ENCODE measurements at regions not wholly inside any gene's neighbourhood (a gene's known extent, or its start where the extent isn't known, plus 50 kb on each side); places are given as distances from the start of the nearest gene placed in this dataset.
"Not testable (repeated sequence)": the region's sequence is repeated elsewhere in the genome, so short reads cannot be mapped to it uniquely, and the experiment has no call there.

GRCh38 chr10:59047180-59047579 lies 129.3 kb upstream of the PHYHIPL start:
- no peaks in the 10 kb centered on the region for H3K9me3 ChIP-seq
- DNase-seq (ENCODE audit: low spot score) (no peak), ATAC-seq (ENCODE audit: insufficient number of reproducible peaks, low FRiP score, low read depth) (no peak)
- no peak for TF ChIP-seq CTCF (IDR thresholded peaks at IDR 0.05)
- peaks cover 0 to 17% of the 10 kb centered on the region in 2 donors for H3K4me1 ChIP-seq (ENCODE audit: control insufficient read depth in 1 of 2, low read depth in 2 of 2)
- H3K27me3 ChIP-seq (replicated peaks; ENCODE audit: insufficient read depth) = no peaks in the 10 kb centered on the region
- H3K36me3 ChIP-seq = no peaks in the 10 kb centered on the region
- no peak overlapping the region for H3K27ac ChIP-seq
- H3K4me3 ChIP-seq = no peak overlapping the region

GRCh38 chr10:59047957-59048618 lies 128.4 kb upstream of the PHYHIPL start:
- no peak for TF ChIP-seq CTCF (IDR thresholded peaks at IDR 0.05)
- peaks cover 0 to 17% of the 10 kb centered on the region in 2 donors for H3K4me1 ChIP-seq (ENCODE audit: control insufficient read depth in 1 of 2, low read depth in 2 of 2)
- no peaks in the 10 kb centered on the region for H3K27me3 ChIP-seq (replicated peaks; ENCODE audit: insufficient read depth)
- H3K9me3 ChIP-seq = no peaks in the 10 kb centered on the region
- H3K27ac ChIP-seq = no peak overlapping the region
- no peak overlapping the region for H3K4me3 ChIP-seq
- DNase-seq (ENCODE audit: low spot score) (no peak), ATAC-seq (ENCODE audit: insufficient number of reproducible peaks, low FRiP score, low read depth) (no peak)
- no peaks in the 10 kb centered on the region for H3K36me3 ChIP-seq

GRCh38 chr10:59053502-59053901 lies 122.9 kb upstream of the PHYHIPL start:
- DNase-seq (ENCODE audit: low spot score); H3K4me3 ChIP-seq: not testable (repeated sequence)

GRCh38 chr10:59055045-59055444 lies 121.4 kb upstream of the PHYHIPL start:
- DNase-seq (ENCODE audit: low spot score) (no peak), ATAC-seq (ENCODE audit: insufficient number of reproducible peaks, low FRiP score, low read depth) (no peak)
- H3K4me1 ChIP-seq (ENCODE audit: control insufficient read depth in 1 of 2, low read depth in 2 of 2) = peaks cover 0 to 6% of the 10 kb centered on the region in 2 donors
- H3K27me3 ChIP-seq (replicated peaks; ENCODE audit: insufficient read depth) = no peaks in the 10 kb centered on the region
- no peaks in the 10 kb centered on the region for H3K9me3 ChIP-seq
- no peak overlapping the region for H3K27ac ChIP-seq
- TF ChIP-seq CTCF (IDR thresholded peaks at IDR 0.05) = no peak
- H3K36me3 ChIP-seq = no peaks in the 10 kb centered on the region
- no peak overlapping the region for H3K4me3 ChIP-seq

More at GRCh38 chr10:59053502-59053901, 122.9 kb upstream of the PHYHIPL start:
- not testable (repeated sequence) for H3K27me3 ChIP-seq (replicated peaks; ENCODE audit: insufficient read depth); H3K36me3 ChIP-seq; H3K9me3 ChIP-seq; H3K4me1 ChIP-seq (ENCODE audit: control insufficient read depth in 1 of 2, low read depth in 2 of 2); H3K27ac ChIP-seq; ATAC-seq (ENCODE audit: insufficient number of reproducible peaks, low FRiP score, low read depth)

- Histone ChIP-seq H3K4me1 (ENCODE audit: control insufficient read depth in 1 of 2, low read depth in 2 of 2) (peaks cover 0 to 6% of the 10 kb centered on the region in 2 donors), H3K27me3 (replicated peaks; ENCODE audit: insufficient read depth) (no peaks in the 10 kb centered on the region), H3K9me3 (no peaks in the 10 kb centered on the region), H3K36me3 (no peaks in the 10 kb centered on the region), H3K4me3 (no peak overlapping the region), H3K27ac (peak overlapping the region in 1 of 2 donors; percentile 5)
- ATAC-seq (ENCODE audit: insufficient number of reproducible peaks, low FRiP score, low read depth) (no peak), DNase-seq (ENCODE audit: low spot score) (no peak)
- no peak for TF ChIP-seq CTCF (IDR thresholded peaks at IDR 0.05)
These were observed 119.1 kb upstream of the PHYHIPL start for GRCh38 chr10:59057345-59057744.

- no peak for TF ChIP-seq CTCF (IDR thresholded peaks at IDR 0.05)
- H3K9me3 ChIP-seq = no peaks in the 10 kb centered on the region
- DNase-seq (ENCODE audit: low spot score) = no peak
- no peak overlapping the region for H3K27ac ChIP-seq
- no peaks in the 10 kb centered on the region for H3K27me3 ChIP-seq (replicated peaks; ENCODE audit: insufficient read depth)
- H3K4me1 ChIP-seq (ENCODE audit: control insufficient read depth in 1 of 2, low read depth in 2 of 2) = peaks cover 0 to 6% of the 10 kb centered on the region in 2 donors
- no peak overlapping the region for H3K4me3 ChIP-seq
- ATAC-seq (ENCODE audit: insufficient number of reproducible peaks, low FRiP score, low read depth) = no peak
- no peaks in the 10 kb centered on the region for H3K36me3 ChIP-seq
These were observed 115.6 kb upstream of the PHYHIPL start for GRCh38 chr10:59060852-59061251.
